Lung (tissue), 11 donors: ENCODE measurements at regions not wholly inside any gene's neighbourhood (a gene's known extent, or its start where the extent isn't known, plus 50 kb on each side); places are given as distances from the start of the nearest gene placed in this dataset.

ENCODE experiments used
- ATAC-seq: fragments of 200-7000 bp; cut with Tn5 transposase; one replicate; pipeline ENCODE4 v1.9.1; 2020; ENCODE audit warnings: moderate number of reproducible peaks; ENCODE audit not compliant: insufficient read depth, low FRiP score
- DNase-seq, 3 donors: peaks; one replicate each; pipeline ENCODE4 v3.0.0-alpha.2; 2013 to 2017
- H3K27ac ChIP-seq, 2 donors: one replicate each; pipeline ENCODE4 v1.5.1; 2013; ENCODE audit warnings: mild to moderate bottlenecking in 2 of 2, moderate library complexity in 2 of 2, control low read depth in 1 of 2, inconsistent platforms in 1 of 2, low read depth in 1 of 2, low read length in 1 of 2
- H3K27me3 ChIP-seq, 3 donors: one replicate each; pipeline ENCODE4 v1.5.1; 2013; ENCODE audit warnings: low read length in 2 of 3; ENCODE audit not compliant: control insufficient read depth in 3 of 3, insufficient read depth in 3 of 3
- H3K36me3 ChIP-seq, 4 donors: one replicate each; pipeline ENCODE4 v1.5.1; 2013; ENCODE audit warnings: low read length in 4 of 4, mild to moderate bottlenecking in 1 of 4, moderate library complexity in 1 of 4; ENCODE audit not compliant: control insufficient read depth in 4 of 4, insufficient read depth in 4 of 4
- H3K4me1 ChIP-seq, 5 donors: one replicate each; pipeline ENCODE4 v1.5.1; 2013; ENCODE audit warnings: low read length in 5 of 5, mild to moderate bottlenecking in 2 of 5, moderate library complexity in 1 of 5; ENCODE audit not compliant: control insufficient read depth in 5 of 5, insufficient read depth in 5 of 5
- H3K4me3 ChIP-seq: one replicate; pipeline ENCODE4 v1.5.1; 2013; ENCODE audit warnings: mild to moderate bottlenecking, control low read depth, moderate library complexity
- H3K9ac ChIP-seq, 2 donors: one replicate each; pipeline ENCODE4 v1.5.1; 2013; ENCODE audit warnings: low read length in 2 of 2, control low read depth in 1 of 2; ENCODE audit not compliant: insufficient read depth in 1 of 2
- H3K9me3 ChIP-seq, 4 donors: one replicate each; pipeline ENCODE4 v1.5.1; 2013; ENCODE audit warnings: low read length in 3 of 4, mild to moderate bottlenecking in 1 of 4, moderate library complexity in 1 of 4; ENCODE audit not compliant: control insufficient read depth in 4 of 4, insufficient read depth in 3 of 4
- whole genome bisulfite sequencing, 2 donors: extraction: QIAGEN DNeasy Blood & Tissue Kit; methylation state at CpG; one replicate each; pipeline ENCODE4 v1.1.7; 2013; 5-methylcytosine and 5-hydroxymethylcytosine counted together
- TF ChIP-seq, protein P1 (sequence below): IDR thresholded peaks from 2 replicates; pipeline ENCODE4 v1.5.1; 2012; ENCODE audit warnings: mild to moderate bottlenecking; ENCODE audit errors: control extremely low read depth, extremely low read depth
- donor health status: control.
- donor health status: control.
- donor health status: Bipolar disorder and iron deficiency.
- donor health status: healthy.
- donor health status: DM: yes; HTN: yes; CAD: no.

- H3K27me3 ChIP-seq, result no peaks in the 10 kb centered on the region
- DNase-seq (no peak), ATAC-seq (no peak)
- no peak overlapping the region for H3K4me3 ChIP-seq
- no peak overlapping the region for H3K9ac ChIP-seq
- H3K36me3 ChIP-seq, result no peaks in the 10 kb centered on the region
- H3K27ac ChIP-seq, result no peak overlapping the region
- H3K4me1 ChIP-seq, result peaks cover 0 to 5% (median 0%) of the 10 kb centered on the region in 5 donors
- 74 to 80% methylated on average over 6 of the region's 6 CpGs for WGBS, 2 donors
- TF ChIP-seq, protein P1, sequence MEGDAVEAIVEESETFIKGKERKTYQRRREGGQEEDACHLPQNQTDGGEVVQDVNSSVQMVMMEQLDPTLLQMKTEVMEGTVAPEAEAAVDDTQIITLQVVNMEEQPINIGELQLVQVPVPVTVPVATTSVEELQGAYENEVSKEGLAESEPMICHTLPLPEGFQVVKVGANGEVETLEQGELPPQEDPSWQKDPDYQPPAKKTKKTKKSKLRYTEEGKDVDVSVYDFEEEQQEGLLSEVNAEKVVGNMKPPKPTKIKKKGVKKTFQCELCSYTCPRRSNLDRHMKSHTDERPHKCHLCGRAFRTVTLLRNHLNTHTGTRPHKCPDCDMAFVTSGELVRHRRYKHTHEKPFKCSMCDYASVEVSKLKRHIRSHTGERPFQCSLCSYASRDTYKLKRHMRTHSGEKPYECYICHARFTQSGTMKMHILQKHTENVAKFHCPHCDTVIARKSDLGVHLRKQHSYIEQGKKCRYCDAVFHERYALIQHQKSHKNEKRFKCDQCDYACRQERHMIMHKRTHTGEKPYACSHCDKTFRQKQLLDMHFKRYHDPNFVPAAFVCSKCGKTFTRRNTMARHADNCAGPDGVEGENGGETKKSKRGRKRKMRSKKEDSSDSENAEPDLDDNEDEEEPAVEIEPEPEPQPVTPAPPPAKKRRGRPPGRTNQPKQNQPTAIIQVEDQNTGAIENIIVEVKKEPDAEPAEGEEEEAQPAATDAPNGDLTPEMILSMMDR, result no peak
- peaks cover 0 to 1% (median 0%) of the 10 kb centered on the region in 4 donors for H3K9me3 ChIP-seq
Measured at GRCh38 chr1:38740487-38740886, 119.1 kb downstream of the RRAGC start.

DNA sequence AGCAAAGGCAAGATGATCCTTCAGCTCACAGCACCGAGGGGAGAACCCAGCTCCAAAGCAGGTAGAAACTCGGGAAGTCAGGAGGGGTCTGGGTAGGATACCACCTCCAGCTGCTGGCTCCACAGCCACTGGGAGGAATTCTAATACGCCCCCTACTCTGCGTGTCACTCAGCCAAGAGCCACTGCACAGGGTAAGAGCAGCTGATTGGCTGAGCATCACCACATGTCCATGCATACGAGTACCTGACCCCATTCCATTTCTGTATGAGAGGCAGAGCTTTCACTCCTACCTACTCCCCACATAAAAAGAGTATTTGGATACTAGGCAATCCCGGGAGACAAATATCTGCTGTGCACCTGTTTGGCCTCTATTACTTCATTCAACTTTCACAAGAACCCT is 121.4 kb downstream of the RRAGC start:
- Histone ChIP-seq H3K27me3 (no peaks in the 10 kb centered on the region), H3K27ac (no peak overlapping the region), H3K36me3 (no peaks in the 10 kb centered on the region), H3K4me3 (no peak overlapping the region), H3K9ac (no peak overlapping the region), H3K4me1 (peaks cover 0 to 4% (median 0%) of the 10 kb centered on the region in 5 donors), H3K9me3 (no peaks in the 10 kb centered on the region)
- ATAC-seq (no peak), DNase-seq (no peak)
- 85 to 86% methylated on average over 6 of the region's 6 CpGs for WGBS, 2 donors
- TF ChIP-seq, protein P1, result no peak

- no peaks in the 10 kb centered on the region for H3K36me3 ChIP-seq
- H3K9ac ChIP-seq, result no peak overlapping the region
- ATAC-seq (no peak), DNase-seq (no peak)
- no peak overlapping the region for H3K4me3 ChIP-seq
- TF ChIP-seq, protein P1, result no peak
- WGBS, 2 donors, result 95 to 98% methylated on average over 1 of the region's 1 CpG
- peaks cover 0 to 4% (median 0%) of the 10 kb centered on the region in 5 donors for H3K4me1 ChIP-seq
- H3K27ac ChIP-seq, result no peak overlapping the region
- peaks cover 0 to 8% (median 2%) of the 10 kb centered on the region in 3 donors for H3K27me3 ChIP-seq
- H3K9me3 ChIP-seq, result no peaks in the 10 kb centered on the region
Measured at GRCh38 chr1:38736399-38736798, 123.2 kb downstream of the RRAGC start.

DNA sequence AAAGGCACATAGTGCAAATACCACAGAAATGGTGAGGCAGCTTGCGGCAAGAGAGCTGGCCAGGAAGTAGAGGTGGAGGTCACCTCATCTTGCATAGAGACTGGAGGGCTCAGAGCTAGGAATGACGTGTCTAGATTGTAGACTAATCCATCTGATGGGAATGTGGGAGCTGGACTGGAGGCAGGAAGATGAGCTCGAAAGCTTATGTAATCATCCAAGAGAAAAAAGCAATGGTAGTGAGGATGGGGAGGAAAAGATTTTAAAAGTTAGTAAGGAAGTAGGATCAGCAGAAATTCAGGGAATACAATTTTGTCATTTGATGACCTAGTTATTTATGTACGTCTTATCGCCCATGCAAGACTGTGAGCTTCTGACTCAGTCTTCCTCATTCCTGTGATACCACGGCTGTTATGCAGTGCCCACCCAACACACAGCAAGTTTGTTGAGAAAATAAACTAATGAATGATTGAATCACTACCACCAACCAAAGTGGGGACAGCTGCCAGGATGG is 123.9 kb downstream of the RRAGC start:
- H3K4me3 ChIP-seq, result no peak overlapping the region
- TF ChIP-seq, protein P1, result no peak
- ATAC-seq (no peak), DNase-seq (no peak)
- H3K27ac ChIP-seq, result no peak overlapping the region
- no peaks in the 10 kb centered on the region for H3K4me1 ChIP-seq
- no peaks in the 10 kb centered on the region for H3K9me3 ChIP-seq
- peaks cover 0 to 8% (median 2%) of the 10 kb centered on the region in 3 donors for H3K27me3 ChIP-seq
- H3K36me3 ChIP-seq, result no peaks in the 10 kb centered on the region
- H3K9ac ChIP-seq, result no peak overlapping the region
- 87 to 92% methylated on average over 6 of the region's 6 CpGs for WGBS, 2 donors
